OCI-LY1 (cell line): ENCODE measurements at regions not wholly inside any gene's neighbourhood (a gene's known extent, or its start where the extent isn't known, plus 50 kb on each side); places are given as distances from the start of the nearest gene placed in this dataset.

Experiments
- CTCF ChIP-seq: fragments of 200-600 bp; sonication (generic), shearing (Covaris generic); IDR thresholded peaks from 2 replicates; pipeline ENCODE4 v1.5.1; 2017; ENCODE audit warnings: mild to moderate bottlenecking, antibody characterized with exemption, low read length, moderate library complexity, mixed read lengths
- EZH2 ChIP-seq: fragments of 200-600 bp; sonication (generic), shearing (Covaris generic); IDR thresholded peaks from 2 replicates; pipeline ENCODE4 v1.8.0; 2017; ENCODE audit warnings: borderline replicate concordance, mixed run types, mild to moderate bottlenecking, antibody characterized with exemption, low read length, moderate library complexity, mixed read lengths

- TF ChIP-seq CTCF (no peak), EZH2 (no peak)
These were observed 392.6 kb upstream of the CHST9 start for GRCh38 chr18:27577752-27578151.
